C1 segment of cervical spinal cord (tissue), 14 donors: ENCODE measurements at regions not wholly inside any gene's neighbourhood (a gene's known extent, or its start where the extent isn't known, plus 50 kb on each side); places are given as distances from the start of the nearest gene placed in this dataset.
"Not testable (repeated sequence)": the region's sequence is repeated elsewhere in the genome, so short reads cannot be mapped to it uniquely, and the experiment has no call there.

Source experiments
- DNase-seq, 14 donors: peaks; one replicate each; lab custom pipeline; 2025; lab: John Stamatoyannopoulos, UW

GRCh38 chr13:111584101-111584672 lies 263.7 kb downstream of the TEX29 start:
- no peak for DNase-seq

- no peak for DNase-seq
Measured at GRCh38 chr13:111584870-111585269, 264.4 kb downstream of the TEX29 start.

- no peak for DNase-seq
Measured at GRCh38 chr13:111586291-111586690, 265.8 kb downstream of the TEX29 start.

GRCh38 chr13:111587249-111587648 lies 266.8 kb downstream of the TEX29 start:
- DNase-seq: no peak

- DNase-seq: no peak
Measured at GRCh38 chr13:111589321-111589720, 268.9 kb downstream of the TEX29 start.

- DNase-seq: no peak
Measured at GRCh38 chr13:111589992-111590391, 269.6 kb downstream of the TEX29 start.

- no peak for DNase-seq
Measured at GRCh38 chr13:111590796-111591195, 270.4 kb downstream of the TEX29 start.

- not testable (repeated sequence) for DNase-seq
Measured at GRCh38 chr13:111593490-111593889, 273.0 kb downstream of the TEX29 start.

- DNase-seq: no peak
Measured at GRCh38 chr13:111594606-111595005, 274.2 kb downstream of the TEX29 start.

- no peak for DNase-seq
Measured at GRCh38 chr13:111595276-111595675, 274.8 kb downstream of the TEX29 start.

GRCh38 chr13:111595791-111596190 lies 275.3 kb downstream of the TEX29 start:
- no peak for DNase-seq

GRCh38 chr13:111597191-111597611 lies 276.8 kb downstream of the TEX29 start:
- no peak for DNase-seq

GRCh38 chr13:111597618-111598017 lies 277.2 kb downstream of the TEX29 start:
- no peak for DNase-seq

GRCh38 chr13:111598747-111599146 lies 278.3 kb downstream of the TEX29 start:
- DNase-seq: no peak

GRCh38 chr13:111599791-111600190 lies 279.3 kb downstream of the TEX29 start:
- DNase-seq: no peak

GRCh38 chr13:111602874-111603273 lies 282.4 kb downstream of the TEX29 start:
- no peak for DNase-seq

- no peak for DNase-seq
Measured at GRCh38 chr13:111604097-111604496, 283.7 kb downstream of the TEX29 start.

GRCh38 chr13:111608556-111608955 lies 288.1 kb downstream of the TEX29 start:
- DNase-seq: no peak

- DNase-seq: no peak
Measured at GRCh38 chr13:111609631-111610030, 289.2 kb downstream of the TEX29 start.

GRCh38 chr13:111610081-111610480 lies 289.6 kb downstream of the TEX29 start:
- no peak for DNase-seq

GRCh38 chr13:111610879-111611278 lies 290.4 kb downstream of the TEX29 start:
- DNase-seq: no peak

- DNase-seq: no peak
Measured at GRCh38 chr13:111611651-111612050, 291.2 kb downstream of the TEX29 start.

- no peak for DNase-seq
Measured at GRCh38 chr13:111612886-111613285, 292.4 kb downstream of the TEX29 start.

GRCh38 chr13:111614009-111614408 lies 293.6 kb downstream of the TEX29 start:
- DNase-seq: no peak
